PC-9 (cell line): ENCODE measurements at regions not wholly inside any gene's neighbourhood (a gene's known extent, or its start where the extent isn't known, plus 50 kb on each side); places are given as distances from the start of the nearest gene placed in this dataset.

Experiments used
- BruUV-seq: library from RNA; stranded (reverse); fragments of 400-500 nt; replicated peaks from 2 replicates; lab custom pipeline; 2021; lab: Mats Ljungman, UMichigan
- CTCF ChIA-PET: fragments of 300-600 bp; sonication (Branson Sonifier 250); formaldehyde crosslinking; loops from one replicate; lab custom pipeline; 2022; ENCODE audit warnings: antibody characterized with exemption; lab: Charles Lee
- POLR2A ChIA-PET: fragments of 300-600 bp; sonication (Branson Sonifier 250); formaldehyde crosslinking; loops from one replicate; lab custom pipeline; 2022; ENCODE audit warnings: antibody characterized with exemption; ENCODE audit not compliant: unreplicated experiment; lab: Charles Lee
- DNase-seq, 2 experiments: peaks; one replicate each; pipeline versions ENCODE4 v3.0.0 to v3.0.0-alpha.2; 2015 to 2022; ENCODE audit warnings: mixed read lengths in 1 of 2
- H2AFZ ChIP-seq: fragments of 200-600 bp; sonication (generic); 2 replicates; pipeline ENCODE4 v1.8.1; 2017; ENCODE audit warnings: antibody characterized with exemption
- H3F3A ChIP-seq: fragments of 200-600 bp; sonication (generic); 2 replicates; pipeline ENCODE4 v1.8.1; 2017; ENCODE audit warnings: antibody characterized with exemption, mild to moderate bottlenecking, low read depth; ENCODE audit not compliant: insufficient read depth
- H3K27ac ChIP-seq: fragments of 200-600 bp; sonication (generic); 2 replicates; pipeline ENCODE4 v1.6.1; 2016; ENCODE audit warnings: mixed run types
- H3K27me3 ChIP-seq: fragments of 200-600 bp; sonication (generic); 2 replicates; pipeline ENCODE4 v1.6.1; 2016; ENCODE audit warnings: low read depth, mixed run types; ENCODE audit not compliant: insufficient read depth
- H3K36me3 ChIP-seq: fragments of 200-600 bp; sonication (generic); 2 replicates; pipeline ENCODE4 v1.6.1; 2016; ENCODE audit warnings: low read depth, mixed run types
- H3K4me1 ChIP-seq: fragments of 200-600 bp; sonication (generic); replicated peaks from 2 replicates; pipeline ENCODE4 v1.6.1; 2016; ENCODE audit warnings: mixed run types; ENCODE audit not compliant: insufficient read depth
- H3K4me2 ChIP-seq: fragments of 200-600 bp; sonication (generic); 2 replicates; pipeline ENCODE4 v1.6.1; 2017; ENCODE audit warnings: mixed run types
- H3K4me3 ChIP-seq: fragments of 200-600 bp; sonication (generic); 2 replicates; pipeline ENCODE4 v1.6.1; 2016; ENCODE audit warnings: mixed run types
- H3K79me2 ChIP-seq: fragments of 200-600 bp; sonication (generic); 2 replicates; pipeline ENCODE4 v1.6.1; 2017; ENCODE audit warnings: low read depth, mixed run types
- H3K9me2 ChIP-seq: fragments of 200-600 bp; sonication (generic); 2 replicates; pipeline ENCODE4 v1.8.1; 2017; ENCODE audit warnings: mild to moderate bottlenecking; ENCODE audit not compliant: insufficient read depth
- H3K9me3 ChIP-seq: fragments of 200-600 bp; sonication (generic); 2 replicates; pipeline ENCODE4 v1.8.1; 2016; ENCODE audit warnings: low read depth; ENCODE audit not compliant: insufficient read depth
- H4K20me1 ChIP-seq: fragments of 200-600 bp; sonication (generic); 2 replicates; pipeline ENCODE4 v1.8.1; 2017; ENCODE audit not compliant: insufficient read depth
- CTCF ChIP-seq: fragments of 200-600 bp; sonication (generic); conservative IDR thresholded peaks from 2 replicates; pipeline ENCODE4 v1.6.1; 2017; ENCODE audit warnings: mixed run types, antibody characterized with exemption, mild to moderate bottlenecking, moderate library complexity
- EZH2 ChIP-seq: fragments of 200-600 bp; sonication (generic); IDR thresholded peaks from 2 replicates; pipeline ENCODE4 v1.8.0; 2017; ENCODE audit warnings: antibody characterized with exemption, low read depth
- intact Hi-C: fragments of 100-400 bp; cut with micrococcal nuclease; formaldehyde crosslinking; loops from one replicate; pipeline ENCODE4 v1.10.0; 2022; ENCODE audit not compliant: unreplicated experiment

GRCh38 chr18:78652001-78652545 lies 327.5 kb upstream of the SALL3 start:
- no peak for DNase-seq
- Histone ChIP-seq H3F3A (no peaks in the 10 kb centered on the region), H3K4me2 (no peak overlapping the region), H3K27me3 (peaks cover 47% of the 10 kb centered on the region), H3K4me1 (no peaks in the 10 kb centered on the region), H3K79me2 (no peaks in the 10 kb centered on the region), H3K9me2 (no peaks in the 10 kb centered on the region), H3K36me3 (no peaks in the 10 kb centered on the region), H4K20me1 (no peaks in the 10 kb centered on the region), H3K4me3 (no peak overlapping the region), H2AFZ (no peak overlapping the region), H3K9me3 (no peaks in the 10 kb centered on the region), H3K27ac (no peak overlapping the region)
- TF ChIP-seq CTCF = no peak
- TF ChIP-seq EZH2 = no peak
- POLR2A ChIA-PET = no interaction called here
- BruUV-seq = no TSS peak
- CTCF ChIA-PET = no interaction called here
- intact Hi-C loops = no loop called here

- Histone ChIP-seq H3K4me3 (no peak overlapping the region), H3K4me1 (no peaks in the 10 kb centered on the region), H3K9me2 (no peaks in the 10 kb centered on the region), H3K4me2 (no peak overlapping the region), H4K20me1 (no peaks in the 10 kb centered on the region), H3K36me3 (no peaks in the 10 kb centered on the region), H3K79me2 (no peaks in the 10 kb centered on the region), H2AFZ (no peak overlapping the region), H3K27ac (no peak overlapping the region), H3K9me3 (no peaks in the 10 kb centered on the region), H3K27me3 (peaks cover 65% of the 10 kb centered on the region), H3F3A (no peaks in the 10 kb centered on the region)
- CTCF ChIA-PET = no interaction called here
- BruUV-seq = no TSS peak
- TF ChIP-seq EZH2 (no peak), CTCF (no peak)
- POLR2A ChIA-PET = no interaction called here
- intact Hi-C loops = no loop called here
- DNase-seq = no peak
Observed at GRCh38 chr18:78655921-78656320, 323.7 kb upstream of the SALL3 start.

GRCh38 chr18:78656346-78656925 lies 323.2 kb upstream of the SALL3 start:
- no peaks in the 10 kb centered on the region for H3K9me3 ChIP-seq

More at GRCh38 chr18:78656346-78656925, 323.2 kb upstream of the SALL3 start:
- Histone ChIP-seq H3K36me3 (no peaks in the 10 kb centered on the region), H3K79me2 (no peaks in the 10 kb centered on the region), H3K4me2 (no peak overlapping the region), H3F3A (no peaks in the 10 kb centered on the region), H3K4me1 (no peaks in the 10 kb centered on the region), H3K9me2 (no peaks in the 10 kb centered on the region), H3K27me3 (peaks cover 65% of the 10 kb centered on the region), H3K27ac (no peak overlapping the region), H4K20me1 (no peaks in the 10 kb centered on the region), H3K4me3 (no peak overlapping the region), H2AFZ (no peak overlapping the region)
- ChIA-PET POLR2A (no interaction called here), CTCF (no interaction called here)
- no peak for DNase-seq
- intact Hi-C loops = no loop called here
- BruUV-seq = no TSS peak
- TF ChIP-seq CTCF (no peak), EZH2 (no peak)
